Endothelial cell of umbilical vein (primary cell): ENCODE measurements at regions not wholly inside any gene's neighbourhood (a gene's known extent, or its start where the extent isn't known, plus 50 kb on each side); places are given as distances from the start of the nearest gene placed in this dataset.

Source experiments
- BruUV-seq: library from RNA; stranded (reverse); fragments of 400-500 nt; replicated peaks from 2 replicates; lab custom pipeline; 2021; lab: Mats Ljungman, UMichigan
- CTCF ChIA-PET: fragments of 300-600, 350-600 bp; sonication (Branson Sonifier 250); formaldehyde crosslinking; loops from one replicate; lab custom pipeline; 2021; ENCODE audit warnings: antibody characterized with exemption, inconsistent platforms; lab: Charles Lee
- POLR2A ChIA-PET: fragments of 300-600, 350-600 bp; sonication (Branson Sonifier 250); formaldehyde crosslinking; loops from one replicate; lab custom pipeline; 2021; ENCODE audit warnings: antibody characterized with exemption, inconsistent platforms; lab: Charles Lee
- DNase-seq: peaks from one replicate; pipeline ENCODE4 v3.0.0-alpha.2; 2011; ENCODE audit warnings: low read depth, low spot score
- FAIRE-seq: peaks from 2 replicates; lab custom pipeline; 2011; peaks lifted over from hg19 to GRCh38; lab: Jason Lieb, UNC
- H2AFZ ChIP-seq: 2 replicates; pipeline ENCODE4 v1.6.0; 2012; ENCODE audit warnings: low read depth, low read length, control low read depth, inconsistent platforms
- H3K27ac ChIP-seq: 2 replicates; pipeline ENCODE4 v1.5.1; 2011; ENCODE audit warnings: low read depth, mild to moderate bottlenecking, control low read depth, low read length, moderate library complexity; ENCODE audit not compliant: insufficient read depth
- H3K27me3 ChIP-seq, 2 experiments: 2 replicates each; pipeline versions ENCODE4 v1.6.0 to v1.6.1; 2011; ENCODE audit warnings: low read length in 2 of 2, mixed read lengths in 1 of 2; ENCODE audit not compliant: control insufficient read depth in 2 of 2, insufficient read depth in 2 of 2
- H3K36me3 ChIP-seq, 2 experiments: 2 replicates in 1 of 2; 3 replicates in 1 of 2; pipeline ENCODE4 v1.5.1; 2011; ENCODE audit warnings: low read length in 2 of 2, mild to moderate bottlenecking in 1 of 2, moderate library complexity in 1 of 2; ENCODE audit not compliant: control insufficient read depth in 2 of 2, insufficient read depth in 2 of 2; ENCODE audit errors: extremely low read depth in 1 of 2
- H3K4me1 ChIP-seq: 3 replicates; pipeline ENCODE4 v1.5.1; 2011; ENCODE audit warnings: mild to moderate bottlenecking, low read length; ENCODE audit not compliant: control insufficient read depth, insufficient read depth; ENCODE audit errors: extremely low read depth
- H3K4me2 ChIP-seq: 2 replicates; pipeline ENCODE4 v1.6.1; 2011; ENCODE audit warnings: low read length, control low read depth, mixed read lengths; ENCODE audit not compliant: insufficient read depth
- H3K4me3 ChIP-seq, 3 experiments: fragments of 200-600 bp in 1 of 3; sonication (generic), shearing (Covaris generic) in 1 of 3; replicated peaks in 1 of 3; 2 replicates each; pipeline ENCODE4 v1.5.1; 2011 to 2016; ENCODE audit warnings: control low read depth in 3 of 3, low read length in 3 of 3, mild to moderate bottlenecking in 2 of 3, inconsistent platforms in 1 of 3, low read depth in 1 of 3, moderate library complexity in 1 of 3; ENCODE audit not compliant: insufficient read depth in 1 of 3
- H3K79me2 ChIP-seq: 2 replicates; pipeline ENCODE4 v1.6.0; 2012; ENCODE audit warnings: low read length, inconsistent platforms; ENCODE audit not compliant: control insufficient read depth, insufficient read depth
- H3K9ac ChIP-seq: replicated peaks from 2 replicates; pipeline ENCODE3; 2011; ENCODE audit warnings: low read length, control low read depth; ENCODE audit not compliant: insufficient read depth; ENCODE audit errors: extremely low read depth
- H3K9me1 ChIP-seq: replicated peaks from 3 replicates; pipeline ENCODE4 v1.6.0; 2011; ENCODE audit warnings: mild to moderate bottlenecking, low read length; ENCODE audit not compliant: control insufficient read depth, insufficient read depth; ENCODE audit errors: extremely low read depth
- H3K9me3 ChIP-seq: replicated peaks from 2 replicates; pipeline ENCODE4 v1.5.1; 2012; ENCODE audit warnings: low read length, inconsistent platforms; ENCODE audit not compliant: control insufficient read depth, insufficient read depth
- H4K20me1 ChIP-seq: replicated peaks from 2 replicates; pipeline ENCODE3; 2011; ENCODE audit warnings: mild to moderate bottlenecking, low read length; ENCODE audit not compliant: control insufficient read depth, insufficient read depth; ENCODE audit errors: extremely low read depth
- EZH2 ChIP-seq: IDR thresholded peaks from 2 replicates; pipeline ENCODE4 v1.6.1; 2012; ENCODE audit warnings: borderline replicate concordance, low read depth, mild to moderate bottlenecking, moderate library complexity, low read length, inconsistent platforms; ENCODE audit not compliant: severe bottlenecking
- FOS ChIP-seq: IDR thresholded peaks from 2 replicates; pipeline ENCODE4 v1.6.1; 2011; ENCODE audit warnings: mild to moderate bottlenecking, low read length, moderate library complexity, borderline replicate concordance; ENCODE audit not compliant: insufficient read depth
- GATA2 ChIP-seq: IDR thresholded peaks from 2 replicates; pipeline ENCODE4 v1.7.0; 2011; ENCODE audit warnings: low read depth, mild to moderate bottlenecking, moderate library complexity, mixed read lengths, low read length; ENCODE audit not compliant: insufficient read length, insufficient read depth
- JUN ChIP-seq: IDR thresholded peaks from 2 replicates; pipeline ENCODE4 v1.6.1; 2011; ENCODE audit warnings: borderline replicate concordance, low read depth; ENCODE audit not compliant: insufficient read length, insufficient read depth
- MYC ChIP-seq: IDR thresholded peaks from one replicate; pipeline ENCODE4 v1.6.1; 2011; ENCODE audit warnings: mild to moderate bottlenecking, low read depth, low read length
- POLR2A ChIP-seq: IDR thresholded peaks from 2 replicates; pipeline ENCODE4 v1.6.1; 2012; ENCODE audit warnings: low read depth, mild to moderate bottlenecking, control low read depth, low read length
- dilution Hi-C: fragments of 300-500 bp; cut with MboI; formaldehyde crosslinking; loops from one replicate; pipeline ENCODE4 v1.15.0; 2019; ENCODE audit warnings: low sequenced_read_pairs; ENCODE audit not compliant: extremely low pct_ligation_motif_present
- intact Hi-C: fragments of 100-400 bp; cut with micrococcal nuclease; formaldehyde crosslinking; loops from one replicate; pipeline ENCODE4 v1.10.0; 2022
- TF ChIP-seq, protein P1 (sequence below), 2 donors: IDR thresholded peaks; 1 replicate in 1 of 2; 2 replicates in 1 of 2; pipeline ENCODE4 v1.5.1; 2011; ENCODE audit warnings: low read length in 2 of 2, mild to moderate bottlenecking in 2 of 2, moderate library complexity in 2 of 2, control low read depth in 1 of 2, inconsistent platforms in 1 of 2, low read depth in 1 of 2; ENCODE audit not compliant: insufficient read depth in 1 of 2; ENCODE audit errors: extremely low read depth in 1 of 2
- TF ChIP-seq, protein P2 (sequence below): IDR thresholded peaks from 2 replicates; pipeline ENCODE4 v1.6.1; 2011; ENCODE audit not compliant: insufficient read depth, insufficient read length

DNA sequence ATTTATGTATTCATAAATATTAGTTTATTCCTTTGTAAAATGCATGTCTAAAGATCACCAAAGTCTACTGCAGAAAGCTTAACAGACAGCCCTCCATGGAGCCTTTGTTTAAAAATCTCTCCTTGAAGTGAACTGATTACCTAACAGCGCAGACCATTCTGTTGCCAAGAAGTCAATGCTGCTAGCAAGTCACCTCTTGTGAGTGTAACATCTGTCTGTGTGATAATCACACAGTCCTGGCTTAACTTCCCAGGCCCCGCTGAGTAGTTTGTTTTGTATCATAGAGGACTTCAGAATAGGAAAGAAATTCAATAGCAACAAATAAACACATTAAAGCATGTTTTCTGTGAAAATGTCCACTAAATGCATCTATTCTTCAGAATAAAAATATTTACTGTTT, 435.3 kb upstream of the IGFBP3 start:
- no peaks in the 10 kb centered on the region for H4K20me1 ChIP-seq
- H3K27ac ChIP-seq: no peak overlapping the region
- H2AFZ ChIP-seq: no peak overlapping the region
- no peaks in the 10 kb centered on the region for H3K27me3 ChIP-seq
- BruUV-seq: no TSS peak
- no peaks in the 10 kb centered on the region for H3K36me3 ChIP-seq
- no peaks in the 10 kb centered on the region for H3K9me3 ChIP-seq
- dilution Hi-C loops: no loop called here
- CTCF ChIA-PET: interaction anchor here (2.1 kb wide), 1 partner anchor 434 kb away, joined by 7 read pairs; no protein-coding TSS in a partner anchor
- H3K4me2 ChIP-seq: no peak overlapping the region
- no peaks in the 10 kb centered on the region for H3K9me1 ChIP-seq
- DNase-seq (no peak), FAIRE-seq (no peak)
- no peak overlapping the region for H3K4me3 ChIP-seq
- intact Hi-C loops: loop anchor here (10.0 kb wide), 1 partner anchor 898 kb away; no protein-coding TSS in a partner anchor
- no peak for TF ChIP-seq MYC
- no peak for TF ChIP-seq JUN
- TF ChIP-seq POLR2A: no peak
- no peak for TF ChIP-seq EZH2
- TF ChIP-seq, protein P1, sequence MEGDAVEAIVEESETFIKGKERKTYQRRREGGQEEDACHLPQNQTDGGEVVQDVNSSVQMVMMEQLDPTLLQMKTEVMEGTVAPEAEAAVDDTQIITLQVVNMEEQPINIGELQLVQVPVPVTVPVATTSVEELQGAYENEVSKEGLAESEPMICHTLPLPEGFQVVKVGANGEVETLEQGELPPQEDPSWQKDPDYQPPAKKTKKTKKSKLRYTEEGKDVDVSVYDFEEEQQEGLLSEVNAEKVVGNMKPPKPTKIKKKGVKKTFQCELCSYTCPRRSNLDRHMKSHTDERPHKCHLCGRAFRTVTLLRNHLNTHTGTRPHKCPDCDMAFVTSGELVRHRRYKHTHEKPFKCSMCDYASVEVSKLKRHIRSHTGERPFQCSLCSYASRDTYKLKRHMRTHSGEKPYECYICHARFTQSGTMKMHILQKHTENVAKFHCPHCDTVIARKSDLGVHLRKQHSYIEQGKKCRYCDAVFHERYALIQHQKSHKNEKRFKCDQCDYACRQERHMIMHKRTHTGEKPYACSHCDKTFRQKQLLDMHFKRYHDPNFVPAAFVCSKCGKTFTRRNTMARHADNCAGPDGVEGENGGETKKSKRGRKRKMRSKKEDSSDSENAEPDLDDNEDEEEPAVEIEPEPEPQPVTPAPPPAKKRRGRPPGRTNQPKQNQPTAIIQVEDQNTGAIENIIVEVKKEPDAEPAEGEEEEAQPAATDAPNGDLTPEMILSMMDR (IDR thresholded peaks at IDR 0.05; ENCODE audit: extremely low read depth in 1 of 2, insufficient read depth in 1 of 2, low read depth in 1 of 2, low read length in 2 of 2): no peak
- no peak for TF ChIP-seq GATA2
- no peak for TF ChIP-seq FOS
- TF ChIP-seq, protein P2, sequence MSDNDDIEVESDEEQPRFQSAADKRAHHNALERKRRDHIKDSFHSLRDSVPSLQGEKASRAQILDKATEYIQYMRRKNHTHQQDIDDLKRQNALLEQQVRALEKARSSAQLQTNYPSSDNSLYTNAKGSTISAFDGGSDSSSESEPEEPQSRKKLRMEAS: no peak
- H3K9ac ChIP-seq: no peak overlapping the region
- no peaks in the 10 kb centered on the region for H3K79me2 ChIP-seq
- no peaks in the 10 kb centered on the region for H3K4me1 ChIP-seq
- POLR2A ChIA-PET: no interaction called here
